ENCODE measurements at regions not wholly inside any gene's neighbourhood (a gene's known extent, or its start where the extent isn't known, plus 50 kb on each side); places are given as distances from the start of the nearest gene placed in this dataset.
"Not testable (repeated sequence)": the region's sequence is repeated elsewhere in the genome, so short reads cannot be mapped to it uniquely, and the experiment has no call there.

DNA sequence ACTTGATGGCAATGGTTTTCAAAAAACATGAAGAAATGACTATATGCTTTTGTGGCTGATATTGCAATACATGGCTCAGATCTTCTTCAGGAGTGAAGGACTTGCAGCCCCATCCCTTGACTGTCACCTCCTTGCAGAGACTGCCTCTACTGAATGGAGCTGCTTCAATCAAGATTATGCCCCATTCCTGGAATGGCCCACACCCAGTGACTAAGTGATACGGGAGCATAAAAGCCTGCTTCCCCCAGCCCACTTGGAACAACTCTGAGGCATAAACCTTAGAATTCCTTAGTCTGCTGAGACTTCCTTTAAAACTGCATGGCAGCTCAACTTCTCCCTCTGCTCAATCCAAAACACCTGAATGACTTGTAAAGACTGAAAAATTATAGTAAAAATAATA is 957.1 kb downstream of the SORCS3 start:
- in situ Hi-C loops (cut with HindIII; ENCODE audit: low pct_ligation_motif_present, low pct_unique_long_range_greater_than_20kb, low sequenced_read_pairs), result no loop called here
- no peak for DNase-seq

DNA sequence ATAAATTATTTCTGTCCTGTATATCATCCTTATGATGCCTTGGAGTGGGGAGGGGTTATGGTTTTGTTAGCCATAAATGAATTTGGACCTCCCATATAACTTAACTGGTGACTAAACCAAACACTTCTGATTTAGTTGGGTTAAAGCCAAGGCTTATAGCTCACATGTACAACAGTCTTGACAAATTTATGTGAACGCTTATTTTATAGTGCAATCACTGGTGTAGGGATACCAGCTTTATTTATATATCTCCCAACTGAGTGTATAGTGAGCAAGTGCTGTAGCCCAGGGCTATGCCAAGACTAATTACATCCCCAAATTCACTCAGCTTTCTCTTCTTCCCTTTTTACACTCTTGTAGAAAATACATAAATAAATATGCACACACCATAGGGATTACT is 956.2 kb downstream of the SORCS3 start:
- no peak for DNase-seq
- in situ Hi-C loops (cut with HindIII; ENCODE audit: low pct_ligation_motif_present, low pct_unique_long_range_greater_than_20kb, low sequenced_read_pairs), result no loop called here

DNA sequence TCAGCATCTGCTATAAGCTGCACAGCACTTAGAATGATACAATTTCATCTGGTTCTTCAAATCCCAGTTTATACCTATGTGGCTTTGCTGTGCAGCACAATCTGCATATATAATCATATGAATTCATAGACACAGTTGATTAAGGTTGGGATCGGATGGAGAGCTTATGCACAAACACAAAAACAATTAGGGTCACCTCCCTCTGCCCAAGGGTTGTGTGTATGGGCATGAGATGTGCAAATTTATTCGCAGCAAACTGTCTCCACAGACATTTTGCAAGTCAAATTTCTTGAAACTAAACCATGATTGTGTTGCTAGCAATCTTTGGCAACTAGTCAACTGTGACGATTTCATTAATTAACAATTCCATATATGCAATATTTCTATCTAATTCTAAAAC is 955.7 kb downstream of the SORCS3 start:
- DNase-seq, result no peak

DNA sequence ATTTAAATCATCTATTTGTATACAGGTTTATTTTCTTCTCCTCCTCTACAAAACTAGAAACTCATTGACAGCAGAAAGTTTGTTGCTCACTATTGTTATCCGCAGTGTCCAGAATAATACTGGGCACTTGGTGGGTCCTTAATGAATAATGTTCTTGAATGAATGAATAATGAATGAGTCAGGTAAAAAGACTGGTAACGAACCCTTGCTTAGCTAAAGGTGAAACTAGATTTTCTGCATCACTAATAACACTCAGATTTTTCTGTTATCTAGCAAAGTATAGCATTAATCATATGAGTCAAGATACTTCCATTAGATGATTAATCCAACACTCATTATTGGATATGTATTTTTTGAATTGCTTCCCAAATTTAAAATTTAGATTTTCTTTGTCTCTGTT is 953.2 kb downstream of the SORCS3 start:
- no peak for DNase-seq
- in situ Hi-C loops (cut with HindIII; ENCODE audit: low pct_ligation_motif_present, low pct_unique_long_range_greater_than_20kb, low sequenced_read_pairs), result no loop called here

More for the DNA sequence above, 955.7 kb downstream of the SORCS3 start:
- in situ Hi-C loops (cut with HindIII; ENCODE audit: low pct_ligation_motif_present, low pct_unique_long_range_greater_than_20kb, low sequenced_read_pairs), result no loop called here

DNA sequence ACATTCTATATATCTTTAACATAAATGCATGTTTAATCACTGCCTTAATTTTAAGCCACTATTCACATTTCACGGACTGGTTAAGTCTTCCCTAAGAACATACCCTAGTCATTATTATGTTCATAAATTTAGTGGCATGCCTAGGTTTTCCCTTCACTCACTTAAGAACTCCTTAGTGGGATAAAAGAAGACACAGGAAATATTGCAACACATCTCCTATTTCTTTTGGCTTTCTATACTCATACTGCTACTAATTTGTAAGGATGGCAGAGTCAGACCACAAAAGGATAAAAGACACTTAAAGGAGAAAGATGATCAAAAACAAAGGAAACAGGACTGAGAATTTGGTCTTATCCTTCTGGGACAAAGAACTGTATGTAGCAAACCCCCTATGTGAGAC is 951.4 kb downstream of the SORCS3 start:
- in situ Hi-C loops (cut with HindIII; ENCODE audit: low pct_ligation_motif_present, low pct_unique_long_range_greater_than_20kb, low sequenced_read_pairs), result no loop called here
- DNase-seq, result no peak

DNA sequence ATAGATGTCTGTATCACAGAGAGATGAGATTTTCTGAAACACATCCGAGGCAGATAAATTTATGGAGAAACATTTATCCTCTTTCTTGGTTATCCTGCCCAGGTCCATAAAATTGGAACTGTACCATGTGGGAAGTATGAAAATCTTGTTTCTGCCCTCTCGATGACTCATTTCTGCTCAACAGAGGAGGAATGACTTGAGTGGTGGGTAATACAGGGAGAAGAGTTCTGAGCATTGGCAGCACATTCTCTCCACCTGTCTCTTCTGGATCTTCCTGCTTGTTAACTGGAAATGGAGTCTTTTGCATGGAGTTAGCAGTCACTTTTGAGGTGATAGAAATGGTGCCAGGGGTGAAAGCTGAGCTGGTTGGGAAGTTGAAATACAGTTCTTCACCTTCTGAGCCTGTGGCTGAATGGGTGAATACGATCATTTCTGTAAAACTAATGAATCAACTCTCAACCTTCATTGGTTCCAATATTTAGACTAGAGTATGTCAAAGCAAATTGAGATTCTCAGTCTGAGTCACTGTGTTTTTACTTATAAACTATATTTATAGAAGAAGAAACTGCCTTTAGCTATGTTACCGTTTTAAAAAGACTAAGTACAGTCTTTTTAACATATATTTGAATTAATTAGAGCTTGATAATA is 945.5 kb downstream of the SORCS3 start:
- in situ Hi-C loops (cut with HindIII; ENCODE audit: low pct_ligation_motif_present, low pct_unique_long_range_greater_than_20kb, low sequenced_read_pairs), result no loop called here
- DNase-seq, result no peak

DNA sequence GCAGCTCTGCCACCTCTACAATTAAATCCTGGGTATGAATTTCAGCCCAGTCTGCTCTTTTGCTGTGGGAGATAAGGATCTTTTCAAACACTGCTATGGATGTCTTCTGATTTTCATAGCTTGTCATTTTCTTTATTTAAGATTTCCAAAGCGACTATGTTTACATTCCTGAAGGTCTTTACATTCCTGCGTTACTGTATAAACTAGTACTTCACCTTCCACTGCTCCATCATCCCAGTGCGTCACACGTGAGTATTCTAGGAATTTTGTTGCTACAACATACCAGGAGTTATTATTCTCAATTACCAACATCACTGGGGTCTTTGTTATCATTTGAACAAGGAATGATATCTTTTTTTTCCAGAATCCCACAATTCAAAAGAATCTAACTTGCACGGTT is 944.7 kb downstream of the SORCS3 start:
- no peak for DNase-seq
- in situ Hi-C loops (cut with HindIII; ENCODE audit: low pct_ligation_motif_present, low pct_unique_long_range_greater_than_20kb, low sequenced_read_pairs), result no loop called here

DNA sequence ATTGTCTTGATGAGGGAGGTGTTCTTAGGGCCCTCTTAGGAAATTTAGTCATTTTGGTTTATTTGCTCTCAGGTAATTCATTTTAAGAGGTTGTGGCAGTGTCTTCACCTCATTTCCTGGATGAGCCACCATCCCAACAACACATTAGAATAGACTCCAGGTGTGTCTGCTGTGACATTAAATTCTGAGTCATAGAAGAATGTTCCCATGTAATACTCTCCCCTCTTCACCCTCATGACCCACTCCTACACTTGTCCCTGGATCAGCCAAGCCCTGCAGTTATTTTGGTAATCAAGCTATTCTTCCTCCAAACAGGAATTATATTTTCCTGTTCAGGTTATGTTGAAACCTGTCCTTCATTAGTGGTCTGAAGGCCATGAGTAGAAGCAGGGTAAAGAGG is 944.1 kb downstream of the SORCS3 start:
- in situ Hi-C loops (cut with HindIII; ENCODE audit: low pct_ligation_motif_present, low pct_unique_long_range_greater_than_20kb, low sequenced_read_pairs), result no loop called here
- no peak for DNase-seq

DNA sequence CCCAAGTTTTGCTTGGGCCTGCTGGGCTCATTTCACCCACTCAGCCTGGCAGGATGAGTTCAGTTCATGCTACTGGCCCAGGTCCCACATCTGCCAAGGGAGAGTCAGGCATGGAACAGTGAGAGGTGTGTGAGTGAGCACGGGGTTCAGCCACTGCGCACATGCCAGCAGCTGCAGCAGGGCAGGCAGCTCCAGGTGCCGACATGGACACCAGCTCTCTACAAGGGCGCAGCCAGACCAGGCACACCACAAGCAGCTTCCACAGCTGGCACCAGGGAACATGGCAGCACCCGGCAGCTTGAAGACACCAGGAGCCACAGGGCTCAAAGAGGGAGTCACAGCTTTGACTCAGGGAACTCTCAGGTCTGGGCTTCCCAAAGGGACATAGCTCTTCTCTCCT is 938.0 kb downstream of the SORCS3 start:
- DNase-seq, result no peak
- in situ Hi-C loops (cut with HindIII; ENCODE audit: low pct_ligation_motif_present, low pct_unique_long_range_greater_than_20kb, low sequenced_read_pairs), result no loop called here

DNA sequence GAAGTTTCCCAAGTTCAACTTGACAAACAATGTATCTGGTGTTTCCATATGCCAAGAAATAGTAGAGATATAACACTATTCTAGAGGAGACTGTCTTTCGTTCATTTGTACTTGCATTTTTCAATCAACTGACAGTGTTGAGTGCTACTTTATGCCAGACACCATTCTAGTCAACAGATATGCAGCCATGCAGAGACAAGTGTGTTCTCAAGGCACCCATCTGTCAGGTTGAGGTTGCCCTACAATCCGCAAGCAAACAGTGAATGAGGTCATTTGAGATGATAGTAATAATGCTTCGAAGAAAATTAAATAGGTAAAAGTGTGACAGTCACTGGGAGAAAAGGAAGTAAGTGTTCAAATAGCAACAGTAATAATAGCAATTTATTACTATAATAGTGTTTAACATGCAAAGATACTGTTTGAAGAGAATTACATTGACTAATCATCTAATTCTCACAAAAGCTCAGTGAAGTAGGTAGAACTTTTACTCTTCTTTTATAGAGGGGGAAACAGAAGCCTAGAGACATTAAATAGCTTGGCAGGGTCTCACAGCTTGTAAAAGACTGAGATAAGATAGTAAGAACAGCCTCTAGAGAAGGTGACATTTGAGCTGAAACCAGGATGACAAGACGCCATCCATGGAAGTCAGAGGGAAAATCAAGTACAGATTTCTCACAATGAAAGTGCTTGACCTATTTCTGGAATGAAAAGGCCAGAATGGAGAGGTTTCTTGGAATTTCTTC is 936.9 kb downstream of the SORCS3 start:
- in situ Hi-C loops (cut with HindIII; ENCODE audit: low pct_ligation_motif_present, low pct_unique_long_range_greater_than_20kb, low sequenced_read_pairs), result no loop called here
- DNase-seq, result no peak

DNA sequence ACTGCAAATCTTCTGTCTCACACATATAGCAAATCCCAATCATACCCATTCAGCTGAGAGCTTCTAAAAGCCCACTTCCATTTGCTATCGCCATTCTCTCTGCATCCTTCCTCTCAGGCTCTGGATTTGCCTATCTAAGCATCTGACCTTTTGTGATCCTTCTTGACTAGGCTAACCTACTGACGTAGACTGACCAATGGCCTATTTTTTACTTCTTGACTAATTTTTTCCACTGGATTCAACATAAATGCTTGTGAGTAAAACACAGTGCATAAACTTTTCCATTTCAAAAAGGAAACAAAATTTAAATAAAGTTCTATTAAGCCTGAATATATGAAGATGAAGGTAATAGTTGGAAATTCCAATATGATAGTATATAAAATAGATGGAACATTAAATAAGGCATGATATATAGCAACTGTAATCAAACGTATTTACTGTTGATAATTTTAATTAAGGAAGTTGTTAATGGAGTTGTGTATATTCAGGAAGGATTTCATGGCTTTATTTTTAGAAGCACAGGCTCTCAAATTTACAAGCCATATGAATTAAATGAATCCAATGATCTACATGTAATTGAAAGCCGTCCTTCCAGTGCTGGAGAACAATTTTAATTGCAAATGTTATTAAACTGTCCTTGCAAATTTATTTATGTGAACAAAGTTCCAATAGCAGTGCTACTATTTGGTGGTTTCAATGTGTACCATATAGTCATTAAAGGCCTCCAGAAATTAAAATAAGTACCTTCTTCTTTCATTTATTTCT is 918.4 kb downstream of the SORCS3 start:
- in situ Hi-C loops (cut with HindIII; ENCODE audit: low pct_ligation_motif_present, low pct_unique_long_range_greater_than_20kb, low sequenced_read_pairs), result no loop called here

DNA sequence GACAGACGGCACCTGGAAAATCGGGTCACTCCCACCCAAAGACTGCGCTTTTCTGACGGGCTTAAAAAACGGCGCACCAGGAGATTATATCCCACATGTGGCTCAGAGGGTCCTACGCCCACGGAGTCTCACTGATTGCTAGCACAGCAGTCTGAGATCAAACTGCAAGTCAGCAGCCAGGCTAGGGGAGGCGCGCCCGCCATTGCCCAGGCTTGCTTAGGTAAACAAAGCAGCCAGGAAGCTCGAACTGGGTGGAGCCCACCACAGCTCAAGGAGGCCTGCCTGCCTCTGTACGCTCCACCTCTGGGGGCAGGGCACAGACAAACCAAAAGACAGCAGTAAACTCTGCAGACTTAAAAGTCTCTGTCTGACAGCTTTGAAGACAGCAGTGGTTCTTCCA is 909.4 kb downstream of the SORCS3 start:
- in situ Hi-C loops (cut with HindIII; ENCODE audit: low pct_ligation_motif_present, low pct_unique_long_range_greater_than_20kb, low sequenced_read_pairs); DNase-seq: not testable (repeated sequence)

More for the DNA sequence above, 918.4 kb downstream of the SORCS3 start:
- DNase-seq, result no peak

DNA sequence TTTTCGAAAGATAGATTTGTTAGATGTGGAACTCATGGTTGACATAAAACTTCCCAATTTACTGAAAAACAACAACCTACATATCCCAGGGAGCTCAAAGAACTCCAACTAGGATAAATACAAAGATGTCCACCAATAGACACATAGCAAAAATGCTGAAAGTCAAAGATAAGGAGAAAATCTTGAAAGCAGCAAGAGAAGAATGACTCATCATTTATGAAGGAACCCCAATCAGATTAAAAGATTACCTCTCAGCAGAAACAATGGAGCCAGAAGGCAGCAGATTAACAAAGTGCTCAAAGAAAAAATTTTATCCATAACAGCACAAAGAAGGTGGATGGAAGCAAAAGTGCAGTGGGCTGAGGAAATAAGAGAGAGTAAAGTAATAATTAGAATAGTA is 908.6 kb downstream of the SORCS3 start:
- DNase-seq, result no peak
- in situ Hi-C loops (cut with HindIII; ENCODE audit: low pct_ligation_motif_present, low pct_unique_long_range_greater_than_20kb, low sequenced_read_pairs), result no loop called here

DNA sequence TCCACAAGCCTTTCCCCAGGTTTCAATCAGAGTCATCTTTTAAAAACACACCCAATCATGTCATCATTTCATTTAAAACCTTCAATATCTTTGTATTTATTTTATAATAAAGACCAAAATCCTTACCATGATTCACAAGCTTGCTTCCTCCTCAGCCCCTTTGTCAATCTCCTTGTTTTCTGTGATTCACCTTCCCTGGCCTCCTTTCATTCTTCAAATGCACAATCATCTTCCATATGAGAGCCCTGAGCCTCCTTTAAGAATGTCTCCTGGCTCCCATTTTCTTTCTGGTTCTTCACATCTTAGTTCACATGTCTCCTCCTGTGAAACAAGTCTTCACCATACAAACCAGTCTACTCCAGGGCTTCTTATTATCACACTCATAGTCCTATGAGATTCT is 904.0 kb downstream of the SORCS3 start:
- no peak for DNase-seq
- in situ Hi-C loops (cut with HindIII; ENCODE audit: low pct_ligation_motif_present, low pct_unique_long_range_greater_than_20kb, low sequenced_read_pairs), result no loop called here

DNA sequence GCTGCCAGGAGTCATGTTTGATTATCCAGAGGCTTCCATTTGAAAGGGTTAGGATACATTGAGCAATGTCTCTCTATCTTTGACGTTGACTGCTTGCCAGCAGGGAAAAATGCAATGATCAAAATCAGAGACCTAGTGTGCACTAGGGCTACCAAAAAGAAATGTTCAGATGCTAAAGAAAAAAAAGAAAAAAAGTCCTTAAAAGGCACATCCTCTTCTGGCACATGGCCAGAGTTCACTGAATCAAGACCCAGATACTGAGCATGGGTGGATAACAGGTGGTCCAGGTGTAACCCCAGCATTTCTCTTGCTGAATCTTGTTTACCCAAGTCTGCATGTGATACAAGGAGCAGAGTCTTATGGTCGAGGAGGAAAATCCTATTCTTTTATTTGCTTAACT is 899.3 kb downstream of the SORCS3 start:
- no peak for DNase-seq
- in situ Hi-C loops (cut with HindIII; ENCODE audit: low pct_ligation_motif_present, low pct_unique_long_range_greater_than_20kb, low sequenced_read_pairs), result no loop called here

DNA sequence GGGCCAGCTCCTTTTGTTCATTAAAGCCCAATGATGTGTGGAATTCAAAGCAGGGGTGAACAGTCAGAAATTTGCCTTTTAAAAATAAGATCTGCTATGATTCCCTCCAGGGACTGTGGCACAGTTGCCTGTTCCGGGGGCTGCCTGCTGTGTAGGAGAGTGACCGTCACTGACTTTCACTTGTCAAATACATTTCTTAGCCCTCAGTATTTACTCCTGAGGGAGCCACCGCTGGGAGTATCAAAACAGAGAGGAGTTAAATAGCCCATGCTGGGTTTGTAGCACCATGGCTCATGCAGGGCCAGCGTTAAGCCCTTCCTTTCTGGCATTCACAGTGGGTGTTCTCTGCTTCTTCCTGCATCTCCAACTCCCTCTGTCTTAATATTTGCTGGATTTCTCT is 897.8 kb downstream of the SORCS3 start:
- in situ Hi-C loops (cut with HindIII; ENCODE audit: low pct_ligation_motif_present, low pct_unique_long_range_greater_than_20kb, low sequenced_read_pairs), result no loop called here
- DNase-seq, result no peak

DNA sequence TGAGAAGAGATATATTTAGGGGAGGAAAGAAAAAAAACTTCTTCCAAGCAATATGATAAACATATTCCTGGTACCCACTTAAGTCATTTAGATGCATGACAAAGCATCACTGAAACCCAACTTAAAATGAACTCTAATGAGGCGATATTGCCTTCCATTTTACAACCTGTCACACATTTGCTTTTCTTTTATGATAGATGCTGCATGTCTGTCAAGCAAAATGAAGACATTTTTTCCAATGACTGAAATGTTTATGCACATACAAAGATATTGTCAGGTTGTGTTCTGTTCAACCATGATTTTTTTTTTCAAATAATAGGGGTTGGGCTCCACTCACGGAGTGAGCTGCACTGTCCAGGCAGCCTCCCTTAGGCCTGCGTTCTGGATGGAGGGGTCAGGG is 894.4 kb downstream of the SORCS3 start:
- no peak for DNase-seq
- in situ Hi-C loops (cut with HindIII; ENCODE audit: low pct_ligation_motif_present, low pct_unique_long_range_greater_than_20kb, low sequenced_read_pairs), result no loop called here

DNA sequence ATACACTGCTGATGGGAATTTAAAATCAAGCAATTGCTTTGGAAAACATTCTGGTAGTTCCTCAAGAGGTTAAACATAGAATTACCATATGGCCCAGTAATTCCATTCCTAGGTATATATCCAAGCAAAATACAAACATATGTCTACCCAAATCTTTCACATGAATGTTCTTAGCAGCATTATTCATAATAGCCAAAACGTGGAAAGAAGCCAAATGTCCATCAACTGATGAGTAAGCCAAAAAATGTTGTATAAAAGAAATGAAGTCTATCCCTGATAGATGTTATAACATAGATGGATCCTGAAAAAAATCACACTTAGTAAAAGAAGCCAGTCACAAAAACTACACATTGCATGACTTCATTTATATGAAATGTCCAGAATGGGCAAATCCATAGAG is 893.0 kb downstream of the SORCS3 start:
- in situ Hi-C loops (cut with HindIII; ENCODE audit: low pct_ligation_motif_present, low pct_unique_long_range_greater_than_20kb, low sequenced_read_pairs), result no loop called here
- no peak for DNase-seq

DNA sequence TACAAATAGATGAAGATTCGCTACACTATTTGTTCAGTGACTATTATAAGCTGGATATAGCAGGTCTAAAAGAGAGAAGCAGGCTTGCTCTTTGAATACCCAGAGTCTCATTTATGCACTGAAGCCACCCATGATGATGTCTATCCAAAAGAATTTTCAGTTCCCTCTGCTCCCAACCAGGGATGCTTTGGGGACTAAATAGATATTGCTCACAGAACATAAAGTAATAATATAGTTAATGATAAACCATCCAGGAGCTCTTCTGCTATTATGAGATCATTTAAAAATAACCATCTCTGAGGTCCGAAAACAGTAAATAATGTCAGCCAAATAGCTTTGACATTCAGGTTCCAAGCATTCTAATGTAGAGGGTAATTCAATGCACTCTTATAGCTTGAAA is 875.4 kb downstream of the SORCS3 start:
- in situ Hi-C loops (cut with HindIII; ENCODE audit: low pct_ligation_motif_present, low pct_unique_long_range_greater_than_20kb, low sequenced_read_pairs), result no loop called here
- no peak for DNase-seq

DNA sequence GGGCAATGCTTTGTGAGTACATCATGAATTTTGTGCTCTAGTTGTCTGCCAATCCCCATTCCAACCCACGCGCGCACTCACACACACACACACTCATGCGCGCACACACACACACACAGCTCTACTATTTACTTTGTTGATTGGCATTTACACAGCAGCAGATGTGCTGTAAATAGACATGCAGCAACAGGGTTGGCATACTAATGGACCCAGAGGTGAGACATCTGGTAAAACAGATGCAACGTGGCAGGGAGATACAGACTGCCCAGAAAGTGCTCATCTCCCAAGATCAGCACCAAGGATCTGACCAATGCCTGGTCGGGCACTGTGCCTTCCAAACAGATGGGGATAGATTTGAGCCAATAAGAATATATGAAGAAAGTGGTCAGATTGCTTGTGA is 873.0 kb downstream of the SORCS3 start:
- in situ Hi-C loops (cut with HindIII; ENCODE audit: low pct_ligation_motif_present, low pct_unique_long_range_greater_than_20kb, low sequenced_read_pairs), result no loop called here
- DNase-seq, result no peak

Data from ACHN (cell line).